Neutrophil (primary cell): ENCODE measurements at regions not wholly inside any gene's neighbourhood (a gene's known extent, or its start where the extent isn't known, plus 50 kb on each side); places are given as distances from the start of the nearest gene placed in this dataset.
A peak's percentile ranks its signal among the peaks of the same experiment; 100 is the strongest.

Experiments used
- H3K27ac ChIP-seq: fragments of 200-600 bp; sonication (generic); 2 replicates; pipeline ENCODE4 v1.5.1; 2016; ENCODE audit warnings: mild to moderate bottlenecking, moderate library complexity
- H3K27me3 ChIP-seq: fragments of 200-600 bp; sonication (generic); 2 replicates; pipeline ENCODE4 v1.6.0; 2016; ENCODE audit warnings: mild to moderate bottlenecking
- H3K36me3 ChIP-seq: fragments of 200-600 bp; sonication (generic); 2 replicates; pipeline ENCODE4 v1.5.1; 2017
- H3K4me1 ChIP-seq, 2 experiments: fragments of 200-600 bp in 1 of 2; sonication (generic) in 1 of 2; 1 replicate in 1 of 2; 2 replicates in 1 of 2; pipeline versions ENCODE4 v1.5.1 to v1.6.1; 2013 to 2016; ENCODE audit warnings: low read depth in 1 of 2, low read length in 1 of 2, mild to moderate bottlenecking in 1 of 2, moderate library complexity in 1 of 2; ENCODE audit not compliant: control insufficient read depth in 1 of 2, insufficient read depth in 1 of 2
- H3K4me3 ChIP-seq, 2 experiments: fragments of 200-600 bp in 1 of 2; sonication (generic) in 1 of 2; 1 replicate in 1 of 2; 2 replicates in 1 of 2; pipeline ENCODE4 v1.5.1; 2013 to 2016; ENCODE audit warnings: low read depth in 1 of 2, low read length in 1 of 2, mild to moderate bottlenecking in 1 of 2, moderate library complexity in 1 of 2
- H3K9me3 ChIP-seq: fragments of 200-600 bp; sonication (generic); 2 replicates; pipeline ENCODE4 v1.5.1; 2016
- TF ChIP-seq, protein P1 (sequence below): fragments of 200-600 bp; sonication (generic); IDR thresholded peaks from 2 replicates; pipeline ENCODE4 v1.5.1; 2016; ENCODE audit warnings: antibody characterized with exemption

GRCh38 chr1:36733748-36734147, 251.0 kb upstream of the CSF3R start:
- H3K27me3 ChIP-seq, result peaks cover 54% of the 10 kb centered on the region
- H3K4me1 ChIP-seq, result peaks cover 20 to 38% of the 10 kb centered on the region in 2 experiments
- no peak overlapping the region for H3K4me3 ChIP-seq
- H3K9me3 ChIP-seq, result no peaks in the 10 kb centered on the region
- H3K27ac ChIP-seq, result no peak overlapping the region
- TF ChIP-seq, protein P1, sequence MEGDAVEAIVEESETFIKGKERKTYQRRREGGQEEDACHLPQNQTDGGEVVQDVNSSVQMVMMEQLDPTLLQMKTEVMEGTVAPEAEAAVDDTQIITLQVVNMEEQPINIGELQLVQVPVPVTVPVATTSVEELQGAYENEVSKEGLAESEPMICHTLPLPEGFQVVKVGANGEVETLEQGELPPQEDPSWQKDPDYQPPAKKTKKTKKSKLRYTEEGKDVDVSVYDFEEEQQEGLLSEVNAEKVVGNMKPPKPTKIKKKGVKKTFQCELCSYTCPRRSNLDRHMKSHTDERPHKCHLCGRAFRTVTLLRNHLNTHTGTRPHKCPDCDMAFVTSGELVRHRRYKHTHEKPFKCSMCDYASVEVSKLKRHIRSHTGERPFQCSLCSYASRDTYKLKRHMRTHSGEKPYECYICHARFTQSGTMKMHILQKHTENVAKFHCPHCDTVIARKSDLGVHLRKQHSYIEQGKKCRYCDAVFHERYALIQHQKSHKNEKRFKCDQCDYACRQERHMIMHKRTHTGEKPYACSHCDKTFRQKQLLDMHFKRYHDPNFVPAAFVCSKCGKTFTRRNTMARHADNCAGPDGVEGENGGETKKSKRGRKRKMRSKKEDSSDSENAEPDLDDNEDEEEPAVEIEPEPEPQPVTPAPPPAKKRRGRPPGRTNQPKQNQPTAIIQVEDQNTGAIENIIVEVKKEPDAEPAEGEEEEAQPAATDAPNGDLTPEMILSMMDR, result no peak
- no peaks in the 10 kb centered on the region for H3K36me3 ChIP-seq

DNA sequence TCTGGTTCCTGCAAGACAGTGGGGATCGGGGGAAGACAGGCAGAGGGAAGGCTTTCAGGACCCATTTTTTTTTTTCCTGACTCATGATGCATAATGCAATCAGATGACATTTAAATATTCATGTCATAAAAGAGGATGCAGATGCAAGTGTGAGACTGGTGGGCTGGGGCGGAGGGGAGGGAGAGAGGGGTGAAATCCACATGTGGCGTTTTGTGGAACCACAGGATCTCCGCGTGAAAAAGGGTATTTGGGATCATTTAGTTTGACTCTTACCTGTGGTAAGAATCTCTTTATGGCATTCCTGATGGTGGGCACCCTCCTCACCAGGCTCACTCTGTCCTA, 249.3 kb upstream of the CSF3R start:
- TF ChIP-seq, protein P1, result no peak
- Histone ChIP-seq H3K9me3 (no peaks in the 10 kb centered on the region), H3K27ac (peak overlapping the region; percentile 72), H3K4me3 (no peak overlapping the region), H3K36me3 (no peaks in the 10 kb centered on the region), H3K4me1 (peaks cover 20 to 40% of the 10 kb centered on the region in 2 experiments), H3K27me3 (peaks cover 36% of the 10 kb centered on the region)

GRCh38 chr1:36731226-36732014, 248.7 kb upstream of the CSF3R start:
- TF ChIP-seq, protein P1, result peak; percentile 18
- Histone ChIP-seq H3K27ac (peak overlapping the region; percentile 72), H3K9me3 (no peaks in the 10 kb centered on the region), H3K27me3 (peaks cover 31% of the 10 kb centered on the region), H3K36me3 (no peaks in the 10 kb centered on the region), H3K4me3 (no peak overlapping the region), H3K4me1 (peaks cover 20 to 40% of the 10 kb centered on the region in 2 experiments)

DNA sequence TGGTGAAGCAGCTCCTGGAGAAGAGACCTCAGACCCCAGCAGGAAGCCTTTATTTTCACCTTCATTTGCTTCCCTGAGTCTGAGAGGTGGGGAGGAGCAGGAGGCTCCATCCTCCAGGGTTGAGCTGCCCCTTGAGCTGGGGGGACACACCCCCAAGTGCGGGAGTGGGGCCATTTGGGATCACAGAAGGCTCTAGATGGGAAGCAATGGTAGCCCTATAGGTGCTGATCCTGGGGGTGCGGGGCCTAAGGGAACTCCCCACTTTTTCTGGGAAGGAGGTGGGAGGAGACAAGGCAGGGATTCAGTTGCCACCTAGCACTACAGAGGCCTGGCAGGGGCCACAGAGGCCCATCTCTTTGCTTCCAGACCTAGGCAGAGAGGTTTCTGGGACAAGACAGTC, 247.9 kb upstream of the CSF3R start:
- Histone ChIP-seq H3K4me1 (peaks cover 20 to 40% of the 10 kb centered on the region in 2 experiments), H3K36me3 (no peaks in the 10 kb centered on the region), H3K27me3 (peaks cover 23% of the 10 kb centered on the region), H3K4me3 (peak overlapping the region in 1 of 2 experiments; percentile 14), H3K9me3 (no peaks in the 10 kb centered on the region), H3K27ac (peak overlapping the region; percentile 72)
- TF ChIP-seq, protein P1, result no peak

DNA sequence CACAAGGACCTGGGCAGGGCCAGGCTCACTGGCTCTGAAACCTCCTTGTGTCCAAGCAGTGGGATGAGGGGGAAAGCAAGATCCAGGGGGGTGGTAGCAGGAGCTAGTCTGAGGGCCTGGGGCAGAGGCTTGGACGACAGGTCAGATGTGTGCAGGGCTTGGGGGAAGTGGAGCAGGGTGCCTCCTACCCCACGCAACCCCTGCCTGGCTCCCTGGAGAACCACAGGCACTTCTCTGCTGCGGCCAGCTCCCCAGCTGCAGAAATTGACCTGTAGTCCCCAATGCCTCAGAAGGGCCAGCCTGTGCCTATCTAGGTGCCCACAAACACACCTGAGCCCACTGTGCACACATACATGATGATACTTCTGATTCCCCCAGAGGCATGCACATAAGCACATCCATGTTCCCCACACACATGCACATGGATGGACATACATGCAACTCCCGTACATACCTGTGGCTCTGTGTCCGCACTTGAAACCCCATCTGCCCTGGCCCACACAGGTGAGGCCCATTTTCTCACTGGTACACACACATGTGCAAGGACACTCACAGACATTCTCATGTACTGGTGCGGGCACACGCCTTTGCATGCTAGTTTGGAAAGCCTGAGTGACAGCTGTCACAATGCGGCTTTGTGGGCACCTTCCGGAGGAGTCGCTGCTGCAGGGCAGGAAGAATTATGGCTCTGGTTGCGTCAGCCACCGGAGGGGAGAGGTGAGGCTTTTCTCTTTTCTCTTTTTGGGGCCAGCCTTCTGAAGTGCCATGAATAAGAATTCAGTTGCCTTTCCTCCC, 247.2 kb upstream of the CSF3R start:
- TF ChIP-seq, protein P1, result no peak
- peaks cover 21% of the 10 kb centered on the region for H3K27me3 ChIP-seq

More for the DNA sequence above, 247.2 kb upstream of the CSF3R start:
- peaks cover 20 to 40% of the 10 kb centered on the region in 2 experiments for H3K4me1 ChIP-seq
- no peaks in the 10 kb centered on the region for H3K36me3 ChIP-seq
- H3K9me3 ChIP-seq, result no peaks in the 10 kb centered on the region
- peak overlapping the region in 1 of 2 experiments; percentile 14 for H3K4me3 ChIP-seq
- H3K27ac ChIP-seq, result peak overlapping the region; percentile 72
